K562 (cell line): ENCODE measurements at regions not wholly inside any gene's neighbourhood (a gene's known extent, or its start where the extent isn't known, plus 50 kb on each side); places are given as distances from the start of the nearest gene placed in this dataset.

Experiments used
- BMI1 ChIP-seq: fragments of 150-350 bp; IDR thresholded peaks from 2 replicates; pipeline ENCODE4 v1.6.1; 2014; ENCODE audit warnings: low read length
- CEBPB ChIP-seq: fragments of 450-650 bp; IDR thresholded peaks from 2 replicates; pipeline ENCODE4 v1.6.1; 2016; ENCODE audit warnings: missing genetic modification characterization, missing compliant biosample characterization
- CHCHD3 ChIP-seq: fragments of 250-450 bp; sonication (Bioruptor Pico); IDR thresholded peaks from 2 replicates; pipeline ENCODE4 v2.1.2; 2022; ENCODE audit warnings: mild to moderate bottlenecking
- EZH2 ChIP-seq: IDR thresholded peaks from 2 replicates; pipeline ENCODE4 v1.6.1; 2012; ENCODE audit warnings: low read depth, mild to moderate bottlenecking, inconsistent platforms, low read length, borderline replicate concordance
- GATA2 ChIP-seq: sonication (generic); formaldehyde crosslinking; IDR thresholded peaks from 2 replicates; pipeline ENCODE4 v1.4.0; 2020; ENCODE audit warnings: mild to moderate bottlenecking, missing genetic modification reagents
- HCFC1 ChIP-seq: IDR thresholded peaks from 2 replicates; pipeline ENCODE4 v1.6.1; 2012; ENCODE audit warnings: low read depth, low read length, improper control_type of control experiment
- LCOR ChIP-seq: sonication (generic); formaldehyde crosslinking; IDR thresholded peaks from 2 replicates; pipeline ENCODE4 v1.8.0; 2022; ENCODE audit warnings: mild to moderate bottlenecking, missing genetic modification reagents
- ZNF23 ChIP-seq: fragments of 250-450 bp; sonication (Bioruptor Pico); IDR thresholded peaks from 2 replicates; pipeline ENCODE4 v1.4.0; 2020; ENCODE audit warnings: mild to moderate bottlenecking
- ZNF232 ChIP-seq: sonication (generic); formaldehyde crosslinking; IDR thresholded peaks from 2 replicates; pipeline ENCODE4 v1.8.0; 2022; ENCODE audit warnings: mild to moderate bottlenecking, missing genetic modification reagents
- ZNF586 ChIP-seq: fragments of 450-650 bp; formaldehyde crosslinking; conservative IDR thresholded peaks from 2 replicates; pipeline ENCODE4 v1.4.0; 2020; ENCODE audit warnings: mild to moderate bottlenecking, moderate library complexity
- TF ChIP-seq, protein P1 (sequence below), 2 experiments: fragments of 450-650 bp in 1 of 2; sonication (generic) in 1 of 2; formaldehyde crosslinking in 1 of 2; IDR thresholded peaks; 2 replicates each; pipeline versions ENCODE4 v1.7.1 to v1.9.0; 2016 to 2022; ENCODE audit warnings: inconsistent platforms in 1 of 2, mild to moderate bottlenecking in 1 of 2, missing genetic modification reagents in 1 of 2

- TF ChIP-seq CEBPB (tag) (no peak), ZNF232 (CRISPR knock-in tag) (no peak), BMI1 (no peak), EZH2 (no peak), GATA2 (CRISPR knock-in tag) (no peak), ZNF586 (no peak), HCFC1 (no peak), ZNF23 (CRISPR knock-in tag) (no peak), LCOR (no peak), CHCHD3 (CRISPR knock-in tag) (no peak)
- TF ChIP-seq, protein P1, sequence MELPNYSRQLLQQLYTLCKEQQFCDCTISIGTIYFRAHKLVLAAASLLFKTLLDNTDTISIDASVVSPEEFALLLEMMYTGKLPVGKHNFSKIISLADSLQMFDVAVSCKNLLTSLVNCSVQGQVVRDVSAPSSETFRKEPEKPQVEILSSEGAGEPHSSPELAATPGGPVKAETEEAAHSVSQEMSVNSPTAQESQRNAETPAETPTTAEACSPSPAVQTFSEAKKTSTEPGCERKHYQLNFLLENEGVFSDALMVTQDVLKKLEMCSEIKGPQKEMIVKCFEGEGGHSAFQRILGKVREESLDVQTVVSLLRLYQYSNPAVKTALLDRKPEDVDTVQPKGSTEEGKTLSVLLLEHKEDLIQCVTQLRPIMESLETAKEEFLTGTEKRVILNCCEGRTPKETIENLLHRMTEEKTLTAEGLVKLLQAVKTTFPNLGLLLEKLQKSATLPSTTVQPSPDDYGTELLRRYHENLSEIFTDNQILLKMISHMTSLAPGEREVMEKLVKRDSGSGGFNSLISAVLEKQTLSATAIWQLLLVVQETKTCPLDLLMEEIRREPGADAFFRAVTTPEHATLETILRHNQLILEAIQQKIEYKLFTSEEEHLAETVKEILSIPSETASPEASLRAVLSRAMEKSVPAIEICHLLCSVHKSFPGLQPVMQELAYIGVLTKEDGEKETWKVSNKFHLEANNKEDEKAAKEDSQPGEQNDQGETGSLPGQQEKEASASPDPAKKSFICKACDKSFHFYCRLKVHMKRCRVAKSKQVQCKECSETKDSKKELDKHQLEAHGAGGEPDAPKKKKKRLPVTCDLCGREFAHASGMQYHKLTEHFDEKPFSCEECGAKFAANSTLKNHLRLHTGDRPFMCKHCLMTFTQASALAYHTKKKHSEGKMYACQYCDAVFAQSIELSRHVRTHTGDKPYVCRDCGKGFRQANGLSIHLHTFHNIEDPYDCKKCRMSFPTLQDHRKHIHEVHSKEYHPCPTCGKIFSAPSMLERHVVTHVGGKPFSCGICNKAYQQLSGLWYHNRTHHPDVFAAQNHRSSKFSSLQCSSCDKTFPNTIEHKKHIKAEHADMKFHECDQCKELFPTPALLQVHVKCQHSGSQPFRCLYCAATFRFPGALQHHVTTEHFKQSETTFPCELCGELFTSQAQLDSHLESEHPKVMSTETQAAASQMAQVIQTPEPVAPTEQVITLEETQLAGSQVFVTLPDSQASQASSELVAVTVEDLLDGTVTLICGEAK (IDR thresholded peaks at IDR 0.05): no peak
- TF ChIP-seq, protein P1 (CRISPR knock-in tag; IDR thresholded peaks at IDR 0.05): no peak
Observed at GRCh38 chrX:130507015-130507414, 105.2 kb downstream of the RBMX2 start.
